H54 (cell line): ENCODE measurements at regions not wholly inside any gene's neighbourhood (a gene's known extent, or its start where the extent isn't known, plus 50 kb on each side); places are given as distances from the start of the nearest gene placed in this dataset.

Experiments
- DNase-seq: peaks from one replicate; pipeline ENCODE4 v3.0.0; 2011; ENCODE audit warnings: low spot score, mixed read lengths; ENCODE audit not compliant: insufficient read length
- FAIRE-seq: peaks from 3 replicates; lab custom pipeline; 2011; peaks lifted over from hg19 to GRCh38; lab: Jason Lieb, UNC
- POLR2A ChIP-seq: IDR thresholded peaks from 2 replicates; pipeline ENCODE4 v1.6.1; 2011; ENCODE audit warnings: low read depth, mild to moderate bottlenecking, low read length

- TF ChIP-seq POLR2A, result no peak
- FAIRE-seq (no peak), DNase-seq (no peak)
Measured at GRCh38 chr2:103103678-103104077, 341.8 kb downstream of the TMEM182 start.

DNA sequence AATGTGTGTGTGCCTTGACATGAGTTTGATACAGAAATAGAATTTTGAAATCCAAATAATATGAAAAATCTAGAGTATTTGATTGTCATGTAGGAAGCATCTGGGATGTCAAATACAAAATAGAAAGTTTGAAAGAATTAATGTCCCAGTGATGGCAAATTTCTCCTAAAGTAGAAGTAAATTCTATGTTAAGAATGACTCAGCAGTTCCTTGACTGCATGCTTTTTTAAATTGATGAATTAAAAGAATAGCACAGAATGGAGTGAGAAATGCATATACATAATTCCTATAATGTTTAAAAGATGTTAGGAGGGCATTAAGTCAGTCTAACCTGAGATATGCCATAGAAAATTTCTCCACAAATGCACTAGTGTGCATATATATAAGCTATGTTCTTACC, 357.5 kb downstream of the TMEM182 start:
- no peak for TF ChIP-seq POLR2A
- FAIRE-seq (no peak), DNase-seq (no peak)

DNA sequence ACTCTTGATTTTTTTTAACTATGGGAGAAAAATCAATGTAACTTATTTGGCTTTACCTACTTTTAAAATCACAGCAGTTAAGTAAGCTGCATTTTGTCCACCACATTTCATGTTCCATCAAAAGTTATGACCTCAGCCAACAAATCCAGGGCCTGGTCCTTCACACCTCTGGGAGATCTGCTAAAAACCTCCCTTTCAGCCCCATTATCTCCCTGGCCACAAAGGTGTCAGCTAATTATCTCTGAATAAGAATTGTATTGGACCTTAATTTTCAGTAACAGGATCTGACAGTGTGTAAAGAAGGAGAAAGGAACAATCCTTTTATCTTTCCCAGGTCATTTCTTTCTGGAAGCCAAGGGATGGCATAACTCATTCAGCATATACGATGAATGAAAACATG, 359.3 kb downstream of the TMEM182 start:
- TF ChIP-seq POLR2A, result no peak
- DNase-seq (no peak), FAIRE-seq (no peak)

GRCh38 chr2:103123516-103123915, 361.7 kb downstream of the TMEM182 start:
- no peak for TF ChIP-seq POLR2A
- DNase-seq, result no peak
- no peak for FAIRE-seq

DNA sequence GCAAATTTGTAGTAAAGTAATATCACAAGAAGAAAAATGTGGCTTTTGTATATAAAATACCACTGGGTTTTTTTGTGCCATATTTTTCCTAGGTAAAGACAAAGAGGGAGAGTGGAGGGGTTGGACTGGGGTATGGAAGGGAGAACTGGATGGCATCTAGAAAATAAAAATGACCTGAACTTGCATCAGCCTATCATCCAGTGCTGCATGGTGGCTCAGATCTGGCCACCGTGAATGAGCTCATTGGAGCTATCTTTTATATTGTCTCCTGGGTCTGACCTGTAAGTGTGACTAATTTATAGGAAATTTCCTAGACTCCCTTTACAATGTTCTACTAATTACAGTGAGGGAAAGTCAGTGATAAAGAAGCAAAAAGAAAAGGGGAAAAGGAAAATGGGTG, 369.0 kb downstream of the TMEM182 start:
- FAIRE-seq (no peak), DNase-seq (no peak)
- TF ChIP-seq POLR2A, result no peak

DNA sequence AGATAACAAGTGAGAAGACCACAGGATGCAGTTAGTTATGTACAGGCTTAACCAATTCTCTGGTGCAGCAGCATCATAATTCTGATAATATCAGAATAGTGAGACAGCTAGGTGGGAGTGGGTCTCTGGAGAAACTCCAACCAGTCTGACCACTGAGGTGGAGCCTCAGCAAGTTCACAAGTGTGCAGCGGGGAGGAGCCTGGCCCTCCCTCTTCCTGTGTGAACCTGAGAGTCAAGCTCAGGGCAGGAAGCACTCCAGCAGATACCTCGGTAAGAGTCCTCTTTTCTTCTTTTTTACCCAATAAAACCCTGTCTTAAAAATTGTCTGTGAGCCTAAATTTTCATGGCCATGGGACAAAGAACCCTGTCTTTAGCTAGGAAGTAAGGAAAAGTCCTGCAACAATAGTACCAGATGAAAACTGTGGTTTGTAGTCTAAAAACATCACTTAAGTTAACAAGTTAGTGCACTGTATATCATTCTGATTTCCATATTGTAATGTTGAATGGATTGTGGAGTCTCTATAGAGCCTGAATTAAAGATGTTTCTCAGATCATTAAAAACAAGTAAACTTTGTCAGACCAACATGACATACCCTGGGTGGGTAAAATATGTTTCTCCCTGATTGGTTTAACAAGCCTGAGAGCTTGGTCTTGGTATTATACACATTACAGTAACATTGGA, 370.8 kb downstream of the TMEM182 start:
- DNase-seq (no peak), FAIRE-seq (no peak)
- no peak for TF ChIP-seq POLR2A

DNA sequence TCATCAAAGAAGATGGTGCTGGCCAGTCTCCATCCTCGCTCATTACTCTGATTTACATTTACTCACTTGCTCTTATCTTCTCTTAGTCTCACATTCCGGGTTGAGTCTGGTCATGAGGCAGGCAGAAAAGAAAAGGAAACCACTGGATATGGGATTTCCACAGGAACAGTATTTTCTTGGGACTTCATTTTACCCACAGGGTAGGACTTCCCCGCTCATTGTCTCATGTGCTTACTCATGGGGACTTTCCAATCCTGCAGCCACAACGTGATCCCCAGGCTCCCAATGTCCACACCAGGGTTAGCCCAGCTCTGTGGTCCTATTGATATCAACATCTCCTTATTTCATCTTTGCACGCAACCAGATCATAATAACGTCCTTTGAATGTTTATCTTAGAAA, 373.8 kb downstream of the TMEM182 start:
- no peak for FAIRE-seq
- no peak for TF ChIP-seq POLR2A
- no peak for DNase-seq

GRCh38 chr2:103138123-103138901, 376.5 kb downstream of the TMEM182 start:
- TF ChIP-seq POLR2A, result no peak
- FAIRE-seq (no peak), DNase-seq (no peak)

DNA sequence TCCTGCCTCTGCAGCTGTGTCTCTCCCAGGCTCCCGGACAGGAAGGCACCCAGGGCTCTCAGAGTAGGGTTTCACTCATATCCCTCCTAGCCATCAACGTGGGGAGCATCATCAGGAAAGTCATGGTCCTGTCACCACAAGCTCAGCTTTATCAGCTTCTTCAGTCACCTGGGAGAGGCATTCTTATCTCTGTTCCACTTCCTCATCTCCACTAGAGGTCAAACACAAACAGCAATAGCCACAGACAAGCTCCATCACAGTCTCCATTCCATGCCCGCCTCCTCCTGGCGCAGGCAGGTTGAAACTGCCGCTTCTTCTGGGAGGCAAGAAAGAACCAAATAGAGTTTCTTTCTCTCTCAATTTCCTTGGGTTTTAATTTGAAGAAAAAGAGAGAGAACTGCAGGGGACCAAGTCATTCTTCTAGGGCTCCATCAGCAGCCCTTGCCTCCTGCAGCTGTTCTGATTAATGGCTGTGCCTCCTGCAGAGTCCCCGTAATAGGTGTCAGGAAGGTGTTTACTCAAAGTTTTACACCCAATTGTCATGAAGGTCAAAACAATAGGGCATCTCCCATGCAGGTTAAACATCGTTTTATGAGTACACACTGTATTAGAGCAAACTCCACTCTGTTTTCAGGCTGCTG, 377.9 kb downstream of the TMEM182 start:
- no peak for FAIRE-seq
- TF ChIP-seq POLR2A, result no peak
- no peak for DNase-seq

DNA sequence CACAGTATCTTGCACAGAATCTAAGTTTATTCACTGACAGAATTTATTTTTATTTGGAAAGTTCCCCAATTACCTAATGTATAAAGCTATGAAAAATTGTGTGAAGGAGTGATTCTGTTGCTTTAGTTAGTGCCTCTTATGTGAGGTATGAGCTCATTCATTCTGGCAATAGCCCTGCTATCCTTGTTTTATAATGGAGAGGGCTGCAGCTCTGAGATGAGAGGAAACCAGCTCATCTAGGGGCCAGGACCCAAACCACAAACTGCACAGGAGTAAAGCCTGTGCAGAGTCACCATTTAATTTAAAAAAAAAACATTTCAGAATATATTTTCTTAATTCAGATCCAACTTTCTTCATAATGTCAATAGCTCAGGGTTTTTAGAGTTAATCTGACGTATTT, 383.0 kb downstream of the TMEM182 start:
- no peak for DNase-seq
- no peak for TF ChIP-seq POLR2A
- FAIRE-seq, result no peak

- DNase-seq (no peak), FAIRE-seq (no peak)
- no peak for TF ChIP-seq POLR2A
Measured at GRCh38 chr2:103145739-103146138, 383.9 kb downstream of the TMEM182 start.

- no peak for DNase-seq
- no peak for FAIRE-seq
- TF ChIP-seq POLR2A, result no peak
Measured at GRCh38 chr2:103151046-103151445, 389.2 kb downstream of the TMEM182 start.

- no peak for TF ChIP-seq POLR2A
- DNase-seq, result no peak
- FAIRE-seq, result no peak
Measured at GRCh38 chr2:103152556-103152955, 390.7 kb downstream of the TMEM182 start.

GRCh38 chr2:103153580-103154284, 391.9 kb downstream of the TMEM182 start:
- FAIRE-seq (no peak), DNase-seq (no peak)
- TF ChIP-seq POLR2A, result no peak
